HG02678 (cell line): ENCODE measurements at regions not wholly inside any gene's neighbourhood (a gene's known extent, or its start where the extent isn't known, plus 50 kb on each side); places are given as distances from the start of the nearest gene placed in this dataset.

Source experiments
- ATAC-seq: cut with Tn5 transposase; IDR thresholded peaks from one replicate; pipeline ENCODE4 v1.9.1; 2021; ENCODE audit warnings: mild to moderate bottlenecking, moderate library complexity; ENCODE audit not compliant: unreplicated experiment

GRCh38 chr7:47047384-47047783, 534.5 kb downstream of the TNS3 start:
- no peak for ATAC-seq

- ATAC-seq = no peak
These were observed 535.0 kb downstream of the TNS3 start for GRCh38 chr7:47046949-47047348.

GRCh38 chr7:47045207-47046051, 536.5 kb downstream of the TNS3 start:
- no peak for ATAC-seq

- no peak for ATAC-seq
These were observed 537.3 kb downstream of the TNS3 start for GRCh38 chr7:47044625-47045024.

- ATAC-seq = no peak
These were observed 538.6 kb downstream of the TNS3 start for GRCh38 chr7:47043304-47043703.

GRCh38 chr7:47042669-47043068, 539.2 kb downstream of the TNS3 start:
- ATAC-seq = no peak

GRCh38 chr7:47040795-47041347, 541.0 kb downstream of the TNS3 start:
- ATAC-seq = no peak

GRCh38 chr7:47039904-47040303, 542.0 kb downstream of the TNS3 start:
- ATAC-seq = no peak

- ATAC-seq = no peak
These were observed 542.7 kb downstream of the TNS3 start for GRCh38 chr7:47039089-47039648.

- no peak for ATAC-seq
These were observed 543.3 kb downstream of the TNS3 start for GRCh38 chr7:47038621-47039020.

GRCh38 chr7:47037607-47038006, 544.3 kb downstream of the TNS3 start:
- ATAC-seq = no peak

- ATAC-seq = no peak
These were observed 545.0 kb downstream of the TNS3 start for GRCh38 chr7:47036909-47037308.

- ATAC-seq = no peak
These were observed 546.4 kb downstream of the TNS3 start for GRCh38 chr7:47035522-47035921.

- ATAC-seq = no peak
These were observed 547.7 kb downstream of the TNS3 start for GRCh38 chr7:47034180-47034579.

- ATAC-seq = no peak
These were observed 549.4 kb downstream of the TNS3 start for GRCh38 chr7:47032536-47032908.

GRCh38 chr7:47031786-47032535, 550.0 kb downstream of the TNS3 start:
- ATAC-seq = no peak

- ATAC-seq = no peak
These were observed 553.6 kb downstream of the TNS3 start for GRCh38 chr7:47028284-47028683.

- ATAC-seq = no peak
These were observed 554.1 kb downstream of the TNS3 start for GRCh38 chr7:47027695-47028240.

GRCh38 chr7:47026780-47027361, 555.0 kb downstream of the TNS3 start:
- no peak for ATAC-seq

GRCh38 chr7:47024991-47025390, 556.9 kb downstream of the TNS3 start:
- ATAC-seq = no peak

GRCh38 chr7:47008461-47008860, 573.5 kb downstream of the TNS3 start:
- no peak for ATAC-seq
